HepG2 (cell line): ENCODE measurements at regions not wholly inside any gene's neighbourhood (a gene's known extent, or its start where the extent isn't known, plus 50 kb on each side); places are given as distances from the start of the nearest gene placed in this dataset.

ENCODE experiments used
- ATAC-seq: fragments of 200-7000 bp; cut with Tn5 transposase; 3 replicates; pipeline ENCODE4 v1.9.1; 2020; ENCODE audit warnings: mild to moderate bottlenecking, moderate library complexity
- BruUV-seq: library from RNA; stranded (reverse); fragments of 400-500 nt; replicated peaks from 2 replicates; lab custom pipeline; 2021; lab: Mats Ljungman, UMichigan
- CTCF ChIA-PET: fragments of 300-600 bp; formaldehyde crosslinking; extraction: SDS; loops from one replicate; lab custom pipeline; 2021; ENCODE audit warnings: low total read pairs, inconsistent platforms, low intra/inter-chr PET ratio; lab: Yijun Ruan, JAX
- POLR2A ChIA-PET: fragments of 350-600 bp; sonication (Branson Sonifier 250); formaldehyde crosslinking; loops from one replicate; lab custom pipeline; 2020; ENCODE audit warnings: antibody characterized with exemption, inconsistent platforms; lab: Yijun Ruan, JAX
- DNase-seq: peaks from one replicate; pipeline ENCODE4 v3.0.0-alpha.2; 2015; ENCODE audit warnings: low spot score
- FAIRE-seq: peaks from 3 replicates; lab custom pipeline; 2011; peaks lifted over from hg19 to GRCh38; lab: Jason Lieb, UNC
- H2AFZ ChIP-seq: one replicate; pipeline ENCODE4 v1.6.1; 2011; ENCODE audit warnings: low read length, inconsistent platforms
- H3K27ac ChIP-seq: fragments of 300-600 bp; 3 replicates; pipeline ENCODE4 v1.8.0; 2011; ENCODE audit warnings: mixed run types, mild to moderate bottlenecking, mixed read lengths, low read length, inconsistent platforms; ENCODE audit not compliant: insufficient read depth; ENCODE audit errors: extremely low read length
- H3K27me3 ChIP-seq, 2 experiments: fragments of 200-600 bp in 1 of 2; 2 replicates in 1 of 2; 3 replicates in 1 of 2; pipeline versions ENCODE4 v1.6.0 to v1.8.0; 2011; ENCODE audit warnings: low read length in 2 of 2, mild to moderate bottlenecking in 2 of 2, moderate library complexity in 2 of 2, inconsistent platforms in 1 of 2; ENCODE audit not compliant: insufficient read depth in 2 of 2, control insufficient read depth in 1 of 2
- H3K36me3 ChIP-seq, 2 experiments: fragments of 200-600 bp in 1 of 2; replicated peaks in 1 of 2; 2 replicates in 1 of 2; 3 replicates in 1 of 2; pipeline versions ENCODE4 v1.5.1 to v1.8.0; 2011; ENCODE audit warnings: low read length in 2 of 2, inconsistent platforms in 1 of 2; ENCODE audit not compliant: insufficient read depth in 2 of 2, control insufficient read depth in 1 of 2
- H3K4me1 ChIP-seq: 2 replicates; pipeline ENCODE4 v1.5.1; 2012; ENCODE audit warnings: low read length, inconsistent platforms; ENCODE audit not compliant: insufficient read depth
- H3K4me2 ChIP-seq: 2 replicates; pipeline ENCODE4 v1.6.0; 2011; ENCODE audit warnings: low read depth, low read length, inconsistent platforms
- H3K4me3 ChIP-seq, 3 experiments: fragments of 200-600 bp in 1 of 3; sonication (generic), shearing (Covaris generic) in 1 of 3; replicated peaks in 1 of 3; 2 replicates each; pipeline ENCODE4 v1.5.1; 2011 to 2016; ENCODE audit warnings: low read length in 3 of 3, inconsistent platforms in 2 of 3, low read depth in 2 of 3, mild to moderate bottlenecking in 2 of 3, control low read depth in 1 of 3, mixed read lengths in 1 of 3; ENCODE audit not compliant: insufficient read depth in 1 of 3
- H3K79me2 ChIP-seq: one replicate; pipeline ENCODE4 v1.6.1; 2011; ENCODE audit warnings: low read length, inconsistent platforms; ENCODE audit not compliant: insufficient read depth
- H3K9ac ChIP-seq: 2 replicates; pipeline ENCODE4 v1.6.0; 2011; ENCODE audit warnings: mild to moderate bottlenecking, low read depth, low read length, inconsistent platforms; ENCODE audit not compliant: insufficient read depth
- H3K9me3 ChIP-seq: 2 replicates; pipeline ENCODE4 v1.5.1; 2012; ENCODE audit warnings: mild to moderate bottlenecking, low read length
- H4K20me1 ChIP-seq: 2 replicates; pipeline ENCODE4 v1.6.0; 2011; ENCODE audit warnings: inconsistent platforms, mild to moderate bottlenecking, low read length, moderate library complexity; ENCODE audit not compliant: insufficient read depth
- ARID2 ChIP-seq: sonication (generic); formaldehyde crosslinking; IDR thresholded peaks from 2 replicates; pipeline ENCODE4 v1.8.1; 2022; ENCODE audit warnings: mild to moderate bottlenecking, missing genetic modification reagents, borderline replicate concordance
- EED ChIP-seq: sonication (generic); formaldehyde crosslinking; IDR thresholded peaks from 2 replicates; pipeline ENCODE4 v1.5.0; 2020; ENCODE audit warnings: mild to moderate bottlenecking, missing genetic modification reagents
- FOXP1 ChIP-seq, 2 experiments: fragments of 450-650 bp in 1 of 2; IDR thresholded peaks; 2 replicates each; pipeline ENCODE4 v1.6.1; 2017 to 2018; ENCODE audit warnings: antibody characterized with exemption in 1 of 2
- HHEX ChIP-seq: IDR thresholded peaks from 2 replicates; pipeline ENCODE4 v1.6.1; 2016; ENCODE audit warnings: control low read depth
- HNRNPL ChIP-seq: fragments of 200-400 bp; formaldehyde crosslinking; IDR thresholded peaks from 2 replicates; pipeline ENCODE4 v1.6.1; 2017; ENCODE audit warnings: mild to moderate bottlenecking, low read depth, low read length
- RBAK ChIP-seq: sonication (generic); formaldehyde crosslinking; IDR thresholded peaks from 2 replicates; pipeline ENCODE4 v1.5.1; 2020; ENCODE audit warnings: mild to moderate bottlenecking, missing genetic modification reagents
- RERE ChIP-seq: IDR thresholded peaks from 2 replicates; pipeline ENCODE4 v1.6.1; 2016; ENCODE audit warnings: low read depth, missing genetic modification reagents, missing compliant biosample characterization
- SIX4 ChIP-seq: sonication (generic); formaldehyde crosslinking; IDR thresholded peaks from 2 replicates; pipeline ENCODE4 v1.4.0; 2020; ENCODE audit warnings: missing genetic modification reagents
- ZFP37 ChIP-seq: sonication (generic); formaldehyde crosslinking; IDR thresholded peaks from 2 replicates; pipeline ENCODE4 v1.4.0; 2020; ENCODE audit warnings: missing genetic modification reagents, borderline replicate concordance
- ZNF10 ChIP-seq: sonication (generic); formaldehyde crosslinking; IDR thresholded peaks from 2 replicates; pipeline ENCODE4 v1.4.0; 2020; ENCODE audit warnings: mild to moderate bottlenecking, low read depth, missing genetic modification reagents, borderline replicate concordance
- ZNF788 ChIP-seq: sonication (generic); formaldehyde crosslinking; IDR thresholded peaks from 2 replicates; pipeline ENCODE4 v1.5.0; 2020; ENCODE audit warnings: mild to moderate bottlenecking, missing genetic modification reagents, borderline replicate concordance
- in situ Hi-C: cut with HindIII; loops from 2 replicates; pipeline ENCODE4 v1.10.0; 2017; ENCODE audit warnings: low pct_unique_long_range_greater_than_20kb; ENCODE audit not compliant: extremely low pct_ligation_motif_present
- intact Hi-C: fragments of 100-400 bp; cut with micrococcal nuclease; formaldehyde crosslinking; loops from one replicate; pipeline ENCODE4 v1.10.0; 2022; ENCODE audit not compliant: unreplicated experiment

- H3K27me3 ChIP-seq: no peaks in the 10 kb centered on the region
- no peak for ATAC-seq
- intact Hi-C loops (no loop called here), in situ Hi-C loops (no loop called here)
- H3K4me2 ChIP-seq: no peak overlapping the region
- no peak for DNase-seq
- H4K20me1 ChIP-seq: no peaks in the 10 kb centered on the region
- CTCF ChIA-PET: no interaction called here
- FAIRE-seq: no peak
- H3K4me1 ChIP-seq: no peaks in the 10 kb centered on the region
- H3K79me2 ChIP-seq: no peaks in the 10 kb centered on the region
- H3K4me3 ChIP-seq: no peak overlapping the region
- H3K9me3 ChIP-seq: peaks cover 71% of the 10 kb centered on the region
- H2AFZ ChIP-seq: no peak overlapping the region
- H3K27ac ChIP-seq: no peak overlapping the region
- TF ChIP-seq EED (CRISPR knock-in tag): no peak
- TF ChIP-seq ZNF10 (CRISPR knock-in tag): no peak
- TF ChIP-seq RERE: no peak
- no peak for TF ChIP-seq ZNF788 (CRISPR knock-in tag)
- TF ChIP-seq ARID2 (CRISPR knock-in tag): no peak
- no peak for TF ChIP-seq SIX4 (CRISPR knock-in tag)
- TF ChIP-seq FOXP1 (IDR thresholded peaks at IDR 0.05): no peak
- no peak for TF ChIP-seq FOXP1 (CRISPR knock-in tag; IDR thresholded peaks at IDR 0.05)
- no peak for TF ChIP-seq ZFP37
- no peak for TF ChIP-seq HHEX (CRISPR knock-in tag)
- no peak for TF ChIP-seq RBAK
- no peak for TF ChIP-seq HNRNPL
- no peak overlapping the region for H3K9ac ChIP-seq
- no peaks in the 10 kb centered on the region for H3K36me3 ChIP-seq
- no TSS peak for BruUV-seq
- POLR2A ChIA-PET: no interaction called here
Observed at GRCh38 chr12:73529954-73530353, 1007.7 kb upstream of the ATXN7L3B start.
